Caki2 (cell line): ENCODE measurements at regions not wholly inside any gene's neighbourhood (a gene's known extent, or its start where the extent isn't known, plus 50 kb on each side); places are given as distances from the start of the nearest gene placed in this dataset.

Experiments used
- DNase-seq: peaks from one replicate; pipeline ENCODE4 v3.0.0-alpha.2; 2015; ENCODE audit warnings: low read depth
- in situ Hi-C: cut with HindIII; loops from 2 replicates; pipeline ENCODE4 v1.10.0; 2016; ENCODE audit warnings: low sequenced_read_pairs, low pct_unique_long_range_greater_than_20kb, mixed read lengths

DNA sequence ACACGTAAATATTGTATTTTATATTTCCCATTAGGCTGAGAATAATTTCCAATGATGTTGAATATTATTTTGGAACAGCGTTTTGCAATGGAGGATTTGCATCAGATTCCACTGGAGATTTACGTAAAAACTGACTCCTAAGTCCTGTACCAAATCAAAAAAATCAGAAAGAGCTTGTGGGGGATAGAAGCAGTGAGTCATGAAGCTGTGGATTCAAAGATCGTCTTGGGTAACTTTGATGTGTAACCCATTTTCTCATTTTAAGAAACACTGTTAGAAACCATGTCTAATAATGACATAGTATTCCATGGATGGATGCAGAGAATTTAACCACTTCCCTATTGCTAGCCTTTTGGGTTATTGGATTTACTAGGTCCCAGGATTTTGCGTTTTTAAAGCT, 158.6 kb downstream of the INHBA start:
- in situ Hi-C loops: no loop called here
- no peak for DNase-seq

DNA sequence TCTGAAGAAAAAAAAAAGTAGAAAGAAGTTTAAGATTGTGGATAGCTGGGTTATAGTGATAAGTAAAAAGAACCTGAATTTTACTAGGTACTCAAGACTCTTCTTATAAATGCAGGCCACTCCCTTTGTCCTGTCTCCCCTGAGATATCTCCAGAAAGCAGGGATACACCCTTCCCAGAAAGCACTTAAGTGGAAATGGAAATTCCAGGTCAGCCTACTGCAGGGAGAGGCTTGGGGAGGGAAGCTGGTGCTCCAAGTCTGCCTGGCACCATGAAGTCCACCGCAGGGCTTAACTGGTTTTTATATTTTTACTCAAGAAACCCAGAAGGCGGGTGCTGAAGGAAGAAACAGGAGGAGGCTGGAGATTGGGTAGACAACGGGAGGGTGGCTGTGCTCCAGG, 162.3 kb downstream of the INHBA start:
- DNase-seq: no peak
- in situ Hi-C loops: no loop called here

- in situ Hi-C loops: no loop called here
- no peak for DNase-seq
Measured at GRCh38 chr7:41538810-41539724, 163.8 kb downstream of the INHBA start.

DNA sequence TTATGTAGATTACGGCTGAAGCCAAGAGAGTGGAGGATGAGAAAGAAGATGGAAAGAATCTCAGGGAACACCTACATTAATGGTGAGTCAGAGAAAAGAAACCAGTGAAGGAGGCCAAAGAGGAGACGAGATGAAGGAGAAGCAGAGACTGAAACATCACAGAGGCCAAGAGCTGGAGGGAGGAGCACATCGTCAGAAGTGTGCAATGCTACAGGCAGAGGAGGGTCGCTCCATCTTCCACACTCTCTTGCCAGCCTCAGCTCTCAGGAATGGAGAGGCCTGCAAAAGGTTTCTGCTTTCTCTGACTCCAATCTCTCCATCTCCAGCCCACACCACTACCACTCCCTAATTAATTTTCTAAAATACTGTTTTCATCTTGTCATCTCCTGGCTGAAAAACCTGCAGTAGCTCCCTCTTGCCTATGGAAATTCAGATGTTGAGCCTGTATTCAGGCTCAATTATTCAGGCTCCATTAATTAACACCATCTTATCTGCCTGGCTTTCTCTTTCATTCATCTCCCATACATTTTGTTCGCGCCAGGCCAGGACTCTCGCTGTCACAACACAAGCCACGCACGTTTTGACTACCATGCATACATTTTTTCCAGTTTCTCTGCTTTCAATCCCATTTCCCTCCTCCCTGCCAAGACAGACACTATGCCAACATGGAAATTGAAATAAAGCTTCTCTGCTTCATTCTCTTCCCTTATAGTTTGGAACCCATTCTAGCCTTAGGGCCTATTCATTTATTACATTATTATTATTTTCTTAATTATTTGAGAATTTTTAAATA, 165.8 kb downstream of the INHBA start:
- in situ Hi-C loops: no loop called here
- no peak for DNase-seq

DNA sequence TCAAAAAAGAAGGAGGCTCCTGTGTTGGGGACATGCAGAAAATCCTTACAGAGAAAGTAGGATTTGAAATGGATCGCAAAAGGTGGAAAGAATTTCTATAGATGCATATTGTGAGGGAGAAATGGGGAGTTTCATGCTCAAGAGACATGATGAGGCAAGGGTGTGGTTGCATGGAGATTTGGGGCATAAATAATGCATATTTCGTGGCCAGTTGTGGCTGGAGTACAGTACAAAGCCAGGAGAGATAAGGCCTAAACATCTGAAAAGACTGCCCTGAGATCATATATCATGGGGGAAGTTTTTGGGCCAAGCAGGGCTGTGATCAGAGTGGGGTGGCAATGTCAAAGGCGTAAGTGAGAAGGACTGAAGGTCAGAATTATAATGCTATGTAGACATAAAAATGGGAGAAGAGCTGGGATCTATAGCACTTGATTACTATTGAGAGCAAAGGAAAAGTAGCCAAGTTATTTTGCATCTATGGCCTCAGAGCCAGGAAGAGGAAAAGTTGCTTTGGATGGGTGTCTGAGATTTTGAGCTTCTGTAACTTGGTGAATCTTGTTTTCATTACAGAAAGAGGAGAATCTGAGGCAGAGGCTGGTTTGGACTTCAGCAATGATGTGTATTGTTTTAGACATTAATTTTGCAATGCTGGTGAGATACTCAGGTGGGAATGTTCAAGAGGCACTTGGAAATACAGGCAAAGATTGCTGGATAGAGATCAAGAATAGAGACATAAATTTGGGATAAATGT, 166.6 kb downstream of the INHBA start:
- in situ Hi-C loops: no loop called here
- no peak for DNase-seq

DNA sequence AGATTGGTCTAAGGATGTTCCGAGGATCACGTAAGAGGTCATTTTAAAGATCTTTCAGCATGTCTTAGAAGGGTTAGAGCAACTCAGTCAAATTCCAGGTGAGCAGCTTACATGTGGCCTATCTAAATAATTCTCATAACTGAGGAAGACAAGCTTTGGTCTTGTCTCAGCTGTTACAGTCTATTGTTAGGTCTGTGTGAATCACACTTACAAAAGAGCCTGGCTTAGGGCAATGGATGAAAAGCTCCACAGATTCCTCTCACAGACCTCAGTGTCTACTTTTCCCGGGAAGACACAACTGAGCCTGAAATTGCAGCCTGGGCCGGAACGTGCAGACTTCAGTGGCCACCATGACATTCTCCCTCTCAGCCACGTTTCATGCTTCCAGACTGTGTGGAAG, 173.1 kb downstream of the INHBA start:
- in situ Hi-C loops: no loop called here
- DNase-seq: no peak

DNA sequence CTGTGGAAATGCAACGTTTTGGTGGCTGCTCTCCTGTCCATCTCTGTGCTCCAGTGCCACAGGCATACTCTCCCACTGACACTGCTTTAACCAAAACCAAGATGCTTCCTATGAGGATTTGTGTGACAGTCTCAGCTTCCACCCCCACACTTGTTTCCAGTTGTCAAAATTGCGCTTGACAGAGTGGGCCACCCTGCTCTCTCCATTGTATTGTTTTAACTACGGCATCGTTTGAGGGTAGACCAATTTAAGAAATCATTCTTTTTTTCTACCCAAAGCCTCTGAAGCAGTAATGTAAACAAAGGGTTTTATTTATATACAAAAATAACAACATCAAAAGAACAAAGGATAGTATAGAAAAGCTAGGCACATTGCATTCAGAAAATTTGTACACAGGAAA, 178.0 kb downstream of the INHBA start:
- in situ Hi-C loops: no loop called here
- no peak for DNase-seq

GRCh38 chr7:41520445-41520844, 182.4 kb downstream of the INHBA start:
- no peak for DNase-seq
- in situ Hi-C loops: no loop called here

DNA sequence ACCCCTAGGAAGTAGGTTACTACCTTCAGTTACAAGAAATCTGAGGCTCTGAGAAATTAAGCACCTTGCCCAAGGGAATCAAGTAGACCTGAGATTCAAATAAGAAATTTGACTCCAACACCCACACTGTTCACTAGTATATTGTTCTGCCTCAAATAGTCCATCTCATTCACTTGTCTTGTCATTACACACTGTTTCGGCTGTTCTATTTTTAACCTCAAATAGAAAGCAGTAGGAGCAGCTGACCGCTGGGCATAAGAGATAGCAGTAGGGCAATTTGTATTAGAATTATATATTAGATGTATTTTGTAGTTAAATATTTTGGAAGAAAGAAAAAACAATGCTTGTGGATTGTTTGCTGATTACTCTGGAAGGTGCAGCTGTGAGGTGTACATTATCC, 185.1 kb downstream of the INHBA start:
- in situ Hi-C loops: no loop called here
- DNase-seq: no peak

- no peak for DNase-seq
- in situ Hi-C loops: no loop called here
Measured at GRCh38 chr7:41508755-41509154, 194.1 kb downstream of the INHBA start.

DNA sequence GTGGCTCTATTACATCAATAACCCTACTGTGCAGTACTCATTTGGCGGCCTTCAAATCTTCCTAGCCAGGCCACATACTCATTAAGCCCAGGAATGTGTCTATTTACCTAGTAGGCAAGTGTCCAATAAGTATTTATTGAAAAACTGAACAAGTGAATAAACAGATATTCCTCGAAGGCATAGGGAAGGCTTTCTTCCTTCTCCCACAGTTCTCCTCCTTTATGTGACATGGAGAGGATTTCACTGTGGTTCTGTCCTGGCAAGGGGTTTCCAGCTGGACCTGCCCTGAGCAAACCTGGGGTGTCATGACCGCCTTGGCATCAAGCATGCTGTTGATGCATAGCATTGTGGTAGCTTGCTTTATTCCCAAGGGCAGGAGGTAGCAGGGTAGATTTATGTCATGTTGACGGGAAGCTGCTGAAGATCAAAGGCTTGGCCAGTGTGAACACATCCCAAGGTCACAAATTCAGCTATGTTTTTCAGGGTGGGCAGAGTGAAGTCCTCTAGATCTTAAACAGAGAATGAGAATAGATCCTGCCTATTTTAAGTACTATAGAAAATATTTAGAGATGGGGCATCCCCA, 195.1 kb downstream of the INHBA start:
- no peak for DNase-seq
- in situ Hi-C loops: no loop called here

DNA sequence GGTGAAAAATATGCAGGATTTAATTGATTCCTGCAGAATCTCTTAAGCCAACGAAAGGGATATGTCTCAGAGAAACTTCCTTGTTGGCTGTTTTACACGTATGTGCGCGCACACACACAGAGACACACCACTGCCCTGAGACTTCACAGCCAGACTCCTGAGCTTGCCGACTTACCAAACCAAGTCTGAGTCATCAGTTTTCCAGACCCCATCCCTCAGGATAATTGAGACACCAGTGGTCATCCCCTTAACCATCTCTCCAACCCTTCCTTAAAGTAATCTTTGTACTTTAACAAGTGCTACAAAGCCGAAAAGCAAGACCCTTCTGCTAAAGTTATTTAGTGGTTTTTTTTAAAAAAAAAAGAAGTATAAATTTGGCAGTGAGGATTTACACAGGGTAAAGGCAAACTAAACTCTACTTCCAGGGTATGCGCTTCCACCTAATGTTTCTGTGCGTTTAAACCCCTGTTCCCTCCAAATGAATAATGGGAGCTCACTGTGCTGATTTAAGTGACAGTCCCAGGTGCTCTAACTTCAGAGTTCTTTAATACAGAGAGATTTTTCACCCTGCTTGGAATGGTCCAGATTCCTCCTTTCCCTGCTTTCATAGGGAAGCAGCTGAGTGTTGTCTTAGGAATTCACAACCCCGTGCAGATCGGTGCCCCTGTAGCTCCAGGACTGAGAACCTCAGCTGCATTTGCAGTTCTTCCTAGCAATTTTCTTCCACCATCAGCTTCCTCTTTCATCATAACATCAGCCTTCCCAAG, 198.5 kb downstream of the INHBA start:
- no peak for DNase-seq
- in situ Hi-C loops: no loop called here

DNA sequence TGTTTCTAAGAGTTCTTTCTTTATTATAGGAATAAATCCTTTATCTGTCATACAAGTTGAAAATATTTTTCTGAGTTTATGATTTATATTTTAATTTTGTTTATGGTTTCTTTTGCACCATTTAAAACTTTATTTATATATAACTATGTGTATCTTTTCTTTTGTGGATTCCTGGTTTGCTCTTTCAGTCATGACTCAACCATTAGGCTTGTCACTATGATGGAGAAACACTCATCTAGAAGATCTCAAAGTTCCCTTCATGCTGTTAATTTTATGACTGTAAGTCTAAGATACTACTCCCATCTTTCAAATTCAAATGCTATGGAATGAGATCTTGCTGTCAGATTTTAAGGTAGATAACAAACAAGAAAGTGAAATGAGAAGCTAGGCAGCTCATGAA, 199.5 kb downstream of the INHBA start:
- in situ Hi-C loops: no loop called here
- no peak for DNase-seq

GRCh38 chr7:41501466-41501865, 201.4 kb downstream of the INHBA start:
- in situ Hi-C loops: no loop called here
- DNase-seq: no peak

DNA sequence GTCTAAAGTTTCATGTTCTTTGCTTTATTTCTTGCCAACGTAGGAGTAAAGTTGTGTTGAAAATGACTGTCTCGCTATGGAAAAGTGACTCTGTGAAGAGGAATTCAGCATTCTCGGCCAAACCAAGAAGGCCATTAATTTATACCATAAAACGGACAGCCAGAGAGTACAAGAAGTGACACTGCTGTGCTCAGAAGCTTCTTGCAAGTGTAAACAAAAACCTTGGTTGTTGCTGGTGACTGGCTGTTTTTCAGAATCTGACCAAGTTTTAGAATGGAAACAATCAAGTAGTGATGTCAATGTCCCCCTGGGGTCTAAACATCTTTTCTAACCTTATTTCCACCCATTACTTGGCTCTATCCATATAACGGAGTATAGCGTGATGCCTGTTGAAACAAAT, 201.9 kb downstream of the INHBA start:
- in situ Hi-C loops: no loop called here
- DNase-seq: no peak

DNA sequence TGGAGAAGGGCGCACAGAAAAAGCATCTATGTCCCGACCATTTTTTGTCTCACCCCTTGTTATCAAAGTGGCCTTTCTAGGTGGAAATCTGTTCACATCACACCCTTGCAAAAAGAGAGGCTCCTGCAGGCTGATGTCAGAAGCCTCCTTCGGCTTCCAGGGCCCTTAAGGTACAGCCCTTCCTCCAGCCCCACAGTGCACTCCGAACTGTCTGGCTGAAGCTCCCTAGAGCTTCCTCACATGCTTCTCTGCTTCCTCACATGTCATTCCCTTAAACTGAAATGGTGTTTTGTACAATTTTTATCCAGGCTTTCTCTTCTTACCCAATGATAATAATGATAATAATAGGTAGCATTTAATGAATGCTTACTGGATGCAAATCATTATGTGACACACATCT, 210.3 kb downstream of the INHBA start:
- DNase-seq: no peak
- in situ Hi-C loops: no loop called here

- no peak for DNase-seq
- in situ Hi-C loops: no loop called here
Measured at GRCh38 chr7:41491883-41492471, 210.9 kb downstream of the INHBA start.

- in situ Hi-C loops: no loop called here
- no peak for DNase-seq
Measured at GRCh38 chr7:41491308-41491707, 211.6 kb downstream of the INHBA start.
